ENCODE measurements at regions not wholly inside any gene's neighbourhood (a gene's known extent, or its start where the extent isn't known, plus 50 kb on each side); places are given as distances from the start of the nearest gene placed in this dataset.

- TF ChIP-seq, protein P1, sequence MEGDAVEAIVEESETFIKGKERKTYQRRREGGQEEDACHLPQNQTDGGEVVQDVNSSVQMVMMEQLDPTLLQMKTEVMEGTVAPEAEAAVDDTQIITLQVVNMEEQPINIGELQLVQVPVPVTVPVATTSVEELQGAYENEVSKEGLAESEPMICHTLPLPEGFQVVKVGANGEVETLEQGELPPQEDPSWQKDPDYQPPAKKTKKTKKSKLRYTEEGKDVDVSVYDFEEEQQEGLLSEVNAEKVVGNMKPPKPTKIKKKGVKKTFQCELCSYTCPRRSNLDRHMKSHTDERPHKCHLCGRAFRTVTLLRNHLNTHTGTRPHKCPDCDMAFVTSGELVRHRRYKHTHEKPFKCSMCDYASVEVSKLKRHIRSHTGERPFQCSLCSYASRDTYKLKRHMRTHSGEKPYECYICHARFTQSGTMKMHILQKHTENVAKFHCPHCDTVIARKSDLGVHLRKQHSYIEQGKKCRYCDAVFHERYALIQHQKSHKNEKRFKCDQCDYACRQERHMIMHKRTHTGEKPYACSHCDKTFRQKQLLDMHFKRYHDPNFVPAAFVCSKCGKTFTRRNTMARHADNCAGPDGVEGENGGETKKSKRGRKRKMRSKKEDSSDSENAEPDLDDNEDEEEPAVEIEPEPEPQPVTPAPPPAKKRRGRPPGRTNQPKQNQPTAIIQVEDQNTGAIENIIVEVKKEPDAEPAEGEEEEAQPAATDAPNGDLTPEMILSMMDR (IDR thresholded peaks at IDR 0.05; ENCODE audit: unreplicated experiment): no peak
- intact Hi-C loops (cut with micrococcal nuclease): no loop called here
- H3K4me1 Mint-ChIP-seq (ENCODE audit: insufficient read depth, unreplicated experiment): no peaks in the 10 kb centered on the region
- no peaks in the 10 kb centered on the region for H3K36me3 Mint-ChIP-seq (ENCODE audit: insufficient read depth, unreplicated experiment)
- no peak overlapping the region for H3K4me3 Mint-ChIP-seq (ENCODE audit: unreplicated experiment)
- no peak overlapping the region for H3K27ac Mint-ChIP-seq (ENCODE audit: low read depth, unreplicated experiment)
- POLR2A ChIA-PET: no interaction called here
- H3K9me3 Mint-ChIP-seq (ENCODE audit: unreplicated experiment): no peaks in the 10 kb centered on the region
- H3K27me3 Mint-ChIP-seq (ENCODE audit: insufficient read depth, unreplicated experiment): no peaks in the 10 kb centered on the region
- no TSS peak for BruUV-seq (replicated peaks)
- no peak for DNase-seq (ENCODE audit: unreplicated experiment)
- CTCF ChIA-PET: no interaction called here
Measured at GRCh38 chr5:107118184-107119019, 552.3 kb downstream of the EFNA5 start.

DNA sequence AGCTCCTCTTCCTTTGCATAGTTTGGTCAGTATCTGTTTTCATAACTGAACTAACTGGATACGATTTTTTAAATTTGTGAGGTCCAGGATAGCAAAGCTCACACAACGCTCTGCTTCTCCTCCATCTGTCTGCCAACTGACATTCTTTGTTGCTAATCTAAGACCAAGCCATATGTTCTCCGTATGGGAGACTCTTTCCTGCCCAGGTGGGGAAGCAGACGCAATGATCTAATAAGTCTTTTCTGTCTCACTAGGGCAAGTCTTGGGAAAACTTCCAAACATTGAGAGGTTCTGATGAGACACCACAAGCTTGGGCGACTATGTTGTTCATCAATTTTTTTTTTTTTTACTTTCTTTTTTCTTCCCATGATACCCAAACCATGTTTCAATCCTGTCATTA is 558.5 kb downstream of the EFNA5 start:
- DNase-seq (ENCODE audit: unreplicated experiment): no peak
- H3K27ac Mint-ChIP-seq (ENCODE audit: low read depth, unreplicated experiment): no peak overlapping the region
- H3K27me3 Mint-ChIP-seq (ENCODE audit: insufficient read depth, unreplicated experiment): no peaks in the 10 kb centered on the region
- ChIA-PET POLR2A (no interaction called here), CTCF (no interaction called here)
- intact Hi-C loops (cut with micrococcal nuclease): no loop called here
- H3K9me3 Mint-ChIP-seq (ENCODE audit: unreplicated experiment): peaks cover 8% of the 10 kb centered on the region
- TF ChIP-seq, protein P1 (IDR thresholded peaks at IDR 0.05; ENCODE audit: unreplicated experiment): no peak
- no peaks in the 10 kb centered on the region for H3K36me3 Mint-ChIP-seq (ENCODE audit: insufficient read depth, unreplicated experiment)
- BruUV-seq (replicated peaks): no TSS peak
- no peaks in the 10 kb centered on the region for H3K4me1 Mint-ChIP-seq (ENCODE audit: insufficient read depth, unreplicated experiment)
- H3K4me3 Mint-ChIP-seq (ENCODE audit: unreplicated experiment): no peak overlapping the region

DNA sequence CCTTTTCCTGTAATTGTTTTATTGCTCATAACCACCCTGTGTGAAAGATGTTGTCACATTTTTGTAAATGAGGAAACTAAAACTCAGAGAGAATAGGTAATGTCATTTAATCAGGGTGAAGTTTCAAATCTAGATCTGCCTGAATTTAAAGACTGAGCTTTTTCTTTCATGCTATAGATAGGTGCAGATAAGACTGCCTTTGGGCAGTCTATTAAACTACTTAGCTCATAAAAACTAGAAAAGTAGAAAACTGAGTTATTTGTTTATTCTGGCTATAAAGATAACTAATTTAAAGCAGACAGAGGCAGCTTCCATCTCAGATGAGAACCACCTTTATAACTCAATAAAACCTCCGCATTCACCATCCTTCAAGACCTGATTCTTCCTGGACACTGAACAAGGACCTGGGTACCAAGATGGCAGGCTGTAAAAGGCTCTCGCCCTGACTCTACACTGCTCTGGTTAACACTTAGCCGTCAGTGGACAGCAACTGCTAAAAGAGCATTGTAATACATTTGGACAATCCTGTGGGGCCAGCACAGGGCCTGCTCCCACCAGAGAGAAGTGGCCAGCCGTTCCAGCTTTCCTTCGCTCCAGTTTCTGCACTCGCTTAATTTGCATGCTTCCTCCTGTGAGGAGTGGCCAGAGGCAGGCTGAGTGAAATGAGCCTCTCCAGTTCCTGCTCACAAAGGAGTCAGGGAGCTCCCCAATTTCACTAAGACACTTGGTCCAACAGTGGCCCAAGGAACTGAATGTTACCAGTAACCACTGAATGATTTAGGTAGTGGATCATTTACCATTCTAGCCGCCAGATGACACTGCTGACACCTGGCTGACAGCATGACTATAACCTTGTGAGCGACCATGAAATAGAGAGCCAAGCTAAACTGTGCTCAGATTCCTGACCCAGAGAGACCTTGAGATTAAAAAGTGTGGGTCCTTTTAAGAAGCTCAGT is 566.4 kb downstream of the EFNA5 start:
- ChIA-PET POLR2A (interaction anchor here (0.9 kb wide), 1 partner anchor 10 kb away, joined by 3 read pairs; no protein-coding TSS in a partner anchor), CTCF (no interaction called here)
- no peaks in the 10 kb centered on the region for H3K36me3 Mint-ChIP-seq (ENCODE audit: insufficient read depth, unreplicated experiment)
- H3K4me1 Mint-ChIP-seq (ENCODE audit: insufficient read depth, unreplicated experiment): no peaks in the 10 kb centered on the region
- H3K27ac Mint-ChIP-seq (ENCODE audit: low read depth, unreplicated experiment): no peak overlapping the region
- H3K4me3 Mint-ChIP-seq (ENCODE audit: unreplicated experiment): no peak overlapping the region
- intact Hi-C loops (cut with micrococcal nuclease): loop anchor here (5.0 kb wide), 1 partner anchor 568 kb away; the partner anchor contains the start of gene EFNA5
- no peaks in the 10 kb centered on the region for H3K9me3 Mint-ChIP-seq (ENCODE audit: unreplicated experiment)
- no TSS peak for BruUV-seq (replicated peaks)
- H3K27me3 Mint-ChIP-seq (ENCODE audit: insufficient read depth, unreplicated experiment): no peaks in the 10 kb centered on the region
- no peak for DNase-seq (ENCODE audit: unreplicated experiment)
- TF ChIP-seq, protein P1 (IDR thresholded peaks at IDR 0.05; ENCODE audit: unreplicated experiment): no peak

- no peak overlapping the region for H3K27ac Mint-ChIP-seq (ENCODE audit: low read depth, unreplicated experiment)
- peak; percentile 9 for DNase-seq (ENCODE audit: unreplicated experiment)
- no peaks in the 10 kb centered on the region for H3K27me3 Mint-ChIP-seq (ENCODE audit: insufficient read depth, unreplicated experiment)
- no peaks in the 10 kb centered on the region for H3K9me3 Mint-ChIP-seq (ENCODE audit: unreplicated experiment)
- no peaks in the 10 kb centered on the region for H3K36me3 Mint-ChIP-seq (ENCODE audit: insufficient read depth, unreplicated experiment)
- CTCF ChIA-PET: interaction anchor here (0.6 kb wide), 1 partner anchor 364 kb away, joined by 3 read pairs; no protein-coding TSS in a partner anchor
- H3K4me3 Mint-ChIP-seq (ENCODE audit: unreplicated experiment): no peak overlapping the region
- no TSS peak for BruUV-seq (replicated peaks)
- POLR2A ChIA-PET: no interaction called here
- intact Hi-C loops (cut with micrococcal nuclease): loop anchor here (5.0 kb wide), 1 partner anchor 569 kb away; the partner anchor contains the start of gene EFNA5
- H3K4me1 Mint-ChIP-seq (ENCODE audit: insufficient read depth, unreplicated experiment): no peaks in the 10 kb centered on the region
- TF ChIP-seq, protein P1 (IDR thresholded peaks at IDR 0.05; ENCODE audit: unreplicated experiment): no peak
Measured at GRCh38 chr5:107103522-107103921, 567.2 kb downstream of the EFNA5 start.

Data from MCF 10A (cell line).